Lung (tissue), 11 donors: ENCODE measurements at regions not wholly inside any gene's neighbourhood (a gene's known extent, or its start where the extent isn't known, plus 50 kb on each side); places are given as distances from the start of the nearest gene placed in this dataset.

Source experiments
- ATAC-seq: fragments of 200-7000 bp; cut with Tn5 transposase; one replicate; pipeline ENCODE4 v1.9.1; 2020; ENCODE audit warnings: moderate number of reproducible peaks; ENCODE audit not compliant: insufficient read depth, low FRiP score
- DNase-seq, 3 donors: peaks; one replicate each; pipeline ENCODE4 v3.0.0-alpha.2; 2013 to 2017
- H3K27ac ChIP-seq, 2 donors: one replicate each; pipeline ENCODE4 v1.5.1; 2013; ENCODE audit warnings: mild to moderate bottlenecking in 2 of 2, moderate library complexity in 2 of 2, control low read depth in 1 of 2, inconsistent platforms in 1 of 2, low read depth in 1 of 2, low read length in 1 of 2
- H3K27me3 ChIP-seq, 3 donors: one replicate each; pipeline ENCODE4 v1.5.1; 2013; ENCODE audit warnings: low read length in 2 of 3; ENCODE audit not compliant: control insufficient read depth in 3 of 3, insufficient read depth in 3 of 3
- H3K36me3 ChIP-seq, 4 donors: one replicate each; pipeline ENCODE4 v1.5.1; 2013; ENCODE audit warnings: low read length in 4 of 4, mild to moderate bottlenecking in 1 of 4, moderate library complexity in 1 of 4; ENCODE audit not compliant: control insufficient read depth in 4 of 4, insufficient read depth in 4 of 4
- H3K4me1 ChIP-seq, 5 donors: one replicate each; pipeline ENCODE4 v1.5.1; 2013; ENCODE audit warnings: low read length in 5 of 5, mild to moderate bottlenecking in 2 of 5, moderate library complexity in 1 of 5; ENCODE audit not compliant: control insufficient read depth in 5 of 5, insufficient read depth in 5 of 5
- H3K4me3 ChIP-seq: one replicate; pipeline ENCODE4 v1.5.1; 2013; ENCODE audit warnings: mild to moderate bottlenecking, control low read depth, moderate library complexity
- H3K9ac ChIP-seq, 2 donors: one replicate each; pipeline ENCODE4 v1.5.1; 2013; ENCODE audit warnings: low read length in 2 of 2, control low read depth in 1 of 2; ENCODE audit not compliant: insufficient read depth in 1 of 2
- H3K9me3 ChIP-seq, 4 donors: one replicate each; pipeline ENCODE4 v1.5.1; 2013; ENCODE audit warnings: low read length in 3 of 4, mild to moderate bottlenecking in 1 of 4, moderate library complexity in 1 of 4; ENCODE audit not compliant: control insufficient read depth in 4 of 4, insufficient read depth in 3 of 4
- CTCF ChIP-seq: IDR thresholded peaks from 2 replicates; pipeline ENCODE4 v1.5.1; 2012; ENCODE audit warnings: mild to moderate bottlenecking; ENCODE audit errors: control extremely low read depth, extremely low read depth
- WGBS, 2 donors: extraction: QIAGEN DNeasy Blood & Tissue Kit; methylation state at CpG; one replicate each; pipeline ENCODE4 v1.1.7; 2013; 5-methylcytosine and 5-hydroxymethylcytosine counted together
- donor health status: control.
- donor health status: control.
- donor health status: Bipolar disorder and iron deficiency.
- donor health status: healthy.
- donor health status: DM: yes; HTN: yes; CAD: no.

GRCh38 chr11:16558494-16558893 lies 180.0 kb upstream of the C11orf58 start:
- 76 to 81% methylated on average over 1 of the region's 1 CpG for WGBS, 2 donors
- no peak for TF ChIP-seq CTCF
- DNase-seq (no peak), ATAC-seq (no peak)
- no peak overlapping the region for H3K4me3 ChIP-seq
- no peak overlapping the region for H3K9ac ChIP-seq
- H3K36me3 ChIP-seq: no peaks in the 10 kb centered on the region
- no peak overlapping the region for H3K27ac ChIP-seq
- H3K4me1 ChIP-seq: peaks cover 0 to 9% (median 0%) of the 10 kb centered on the region in 5 donors
- no peaks in the 10 kb centered on the region for H3K27me3 ChIP-seq
- H3K9me3 ChIP-seq: no peaks in the 10 kb centered on the region

GRCh38 chr11:16555956-16556355 lies 182.5 kb upstream of the C11orf58 start:
- ATAC-seq: no peak
- peaks cover 0 to 6% (median 0%) of the 10 kb centered on the region in 5 donors for H3K4me1 ChIP-seq
- H3K27ac ChIP-seq: no peak overlapping the region
- whole genome bisulfite sequencing, 2 donors: 62 to 73% methylated on average over 2 of the region's 2 CpGs
- H3K9me3 ChIP-seq: no peaks in the 10 kb centered on the region
- no peak overlapping the region for H3K4me3 ChIP-seq
- no peaks in the 10 kb centered on the region for H3K27me3 ChIP-seq
- H3K36me3 ChIP-seq: no peaks in the 10 kb centered on the region
- H3K9ac ChIP-seq: no peak overlapping the region
- no peak for TF ChIP-seq CTCF
- DNase-seq: peak in 2 of 3 donors; percentile 14 to 26

GRCh38 chr11:16554361-16554760 lies 184.1 kb upstream of the C11orf58 start:
- 75 to 83% methylated on average over 2 of the region's 2 CpGs for WGBS, 2 donors
- Histone ChIP-seq H3K27me3 (no peaks in the 10 kb centered on the region), H3K9me3 (no peaks in the 10 kb centered on the region), H3K4me1 (peaks cover 0 to 6% (median 0%) of the 10 kb centered on the region in 5 donors), H3K4me3 (no peak overlapping the region), H3K36me3 (no peaks in the 10 kb centered on the region), H3K27ac (no peak overlapping the region), H3K9ac (no peak overlapping the region)
- DNase-seq (peak in 2 of 3 donors; percentile 63), ATAC-seq (no peak)
- TF ChIP-seq CTCF: no peak

GRCh38 chr11:16547879-16548278 lies 190.6 kb upstream of the C11orf58 start:
- Histone ChIP-seq H3K4me3 (no peak overlapping the region), H3K9me3 (no peaks in the 10 kb centered on the region), H3K9ac (no peak overlapping the region), H3K27me3 (no peaks in the 10 kb centered on the region), H3K4me1 (no peaks in the 10 kb centered on the region), H3K36me3 (no peaks in the 10 kb centered on the region), H3K27ac (no peak overlapping the region)
- no peak for TF ChIP-seq CTCF
- WGBS, 2 donors: 93 to 94% methylated on average over 4 of the region's 4 CpGs
- DNase-seq (no peak), ATAC-seq (no peak)
